Hepatocyte (in vitro differentiated cells): ENCODE measurements at regions not wholly inside any gene's neighbourhood (a gene's known extent, or its start where the extent isn't known, plus 50 kb on each side); places are given as distances from the start of the nearest gene placed in this dataset.
"Not testable (repeated sequence)": the region's sequence is repeated elsewhere in the genome, so short reads cannot be mapped to it uniquely, and the experiment has no call there.

Source experiments
- EZH2 ChIP-seq: fragments of 200-600 bp; sonication (generic); IDR thresholded peaks from 2 replicates; pipeline ENCODE4 v1.6.1; 2016; ENCODE audit warnings: antibody characterized with exemption, mild to moderate bottlenecking, borderline replicate concordance
- EZH2phosphoT487 ChIP-seq: fragments of 200-600 bp; sonication (generic); IDR thresholded peaks from one replicate; pipeline ENCODE4 v1.6.1; 2018; ENCODE audit warnings: antibody characterized with exemption, mild to moderate bottlenecking, low read depth, moderate library complexity; ENCODE audit not compliant: unreplicated experiment, severe bottlenecking
- TF ChIP-seq, protein P1 (sequence below): fragments of 200-600 bp; sonication (generic); IDR thresholded peaks from 2 replicates; pipeline ENCODE4 v1.5.1; 2016; ENCODE audit warnings: antibody characterized with exemption, mild to moderate bottlenecking; ENCODE audit not compliant: poor library complexity

DNA sequence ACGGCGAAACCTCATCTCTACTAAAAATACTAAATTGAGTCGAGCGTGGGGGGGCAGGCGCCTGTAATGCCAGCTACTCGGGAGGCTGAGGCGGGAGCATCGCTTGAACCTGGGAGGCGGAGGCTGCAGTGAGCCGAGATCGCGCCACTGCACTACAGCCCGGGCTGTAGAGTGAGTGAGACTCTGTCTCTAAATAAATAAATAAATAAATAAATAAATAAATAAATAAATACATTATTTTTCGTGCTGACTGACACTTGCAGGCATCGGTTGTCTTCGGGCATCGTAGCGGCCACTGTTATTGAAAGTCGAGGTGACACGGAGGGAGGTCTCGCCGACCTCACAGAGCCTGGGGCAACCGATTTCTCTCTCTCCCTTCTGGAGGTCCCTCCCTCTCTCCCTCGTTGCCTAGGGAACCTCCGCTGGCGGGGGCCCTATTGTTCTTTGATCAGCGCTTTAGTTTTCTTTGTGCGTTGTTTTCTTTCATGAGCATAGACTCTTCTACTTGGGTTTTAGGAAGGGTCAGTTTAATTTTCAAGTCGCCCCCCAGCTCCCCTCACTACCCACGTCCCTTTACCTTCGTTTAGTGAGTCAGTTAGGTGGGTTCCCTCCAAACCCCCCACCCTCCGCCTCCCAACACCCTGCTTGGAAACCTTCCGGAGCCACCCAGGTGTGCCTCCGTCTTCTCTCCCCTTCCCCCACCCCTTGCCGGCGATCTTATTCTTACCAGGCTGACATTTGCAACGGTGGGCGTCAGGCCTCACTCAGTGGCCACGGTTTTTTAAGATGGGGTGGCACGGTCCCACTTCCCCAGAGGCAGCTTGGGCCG lies 345.4 kb upstream of the DEFB115 start:
- TF ChIP-seq, protein P1, sequence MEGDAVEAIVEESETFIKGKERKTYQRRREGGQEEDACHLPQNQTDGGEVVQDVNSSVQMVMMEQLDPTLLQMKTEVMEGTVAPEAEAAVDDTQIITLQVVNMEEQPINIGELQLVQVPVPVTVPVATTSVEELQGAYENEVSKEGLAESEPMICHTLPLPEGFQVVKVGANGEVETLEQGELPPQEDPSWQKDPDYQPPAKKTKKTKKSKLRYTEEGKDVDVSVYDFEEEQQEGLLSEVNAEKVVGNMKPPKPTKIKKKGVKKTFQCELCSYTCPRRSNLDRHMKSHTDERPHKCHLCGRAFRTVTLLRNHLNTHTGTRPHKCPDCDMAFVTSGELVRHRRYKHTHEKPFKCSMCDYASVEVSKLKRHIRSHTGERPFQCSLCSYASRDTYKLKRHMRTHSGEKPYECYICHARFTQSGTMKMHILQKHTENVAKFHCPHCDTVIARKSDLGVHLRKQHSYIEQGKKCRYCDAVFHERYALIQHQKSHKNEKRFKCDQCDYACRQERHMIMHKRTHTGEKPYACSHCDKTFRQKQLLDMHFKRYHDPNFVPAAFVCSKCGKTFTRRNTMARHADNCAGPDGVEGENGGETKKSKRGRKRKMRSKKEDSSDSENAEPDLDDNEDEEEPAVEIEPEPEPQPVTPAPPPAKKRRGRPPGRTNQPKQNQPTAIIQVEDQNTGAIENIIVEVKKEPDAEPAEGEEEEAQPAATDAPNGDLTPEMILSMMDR, result not testable (repeated sequence)
- TF ChIP-seq EZH2, EZH2phosphoT487: not testable (repeated sequence)
